Activated naive CD8-positive, alpha-beta T cell (primary cell): ENCODE measurements at regions not wholly inside any gene's neighbourhood (a gene's known extent, or its start where the extent isn't known, plus 50 kb on each side); places are given as distances from the start of the nearest gene placed in this dataset.

Source experiments
- H3K27ac Mint-ChIP-seq: one replicate; pipeline ENCODE4 v1.8.0; 2021; ENCODE audit warnings: mixed read lengths
- H3K27me3 Mint-ChIP-seq: one replicate; pipeline ENCODE4 v1.8.0; 2021; ENCODE audit warnings: mixed read lengths
- H3K36me3 Mint-ChIP-seq: one replicate; pipeline ENCODE4 v1.8.0; 2021; ENCODE audit warnings: mixed read lengths
- H3K4me1 Mint-ChIP-seq: one replicate; pipeline ENCODE4 v1.8.0; 2021; ENCODE audit warnings: low read depth, mixed read lengths
- H3K4me3 Mint-ChIP-seq: one replicate; pipeline ENCODE4 v1.8.0; 2021; ENCODE audit warnings: mild to moderate bottlenecking, mixed read lengths
- H3K9me3 Mint-ChIP-seq: one replicate; pipeline ENCODE4 v1.8.0; 2021; ENCODE audit warnings: low read depth, mixed read lengths

DNA sequence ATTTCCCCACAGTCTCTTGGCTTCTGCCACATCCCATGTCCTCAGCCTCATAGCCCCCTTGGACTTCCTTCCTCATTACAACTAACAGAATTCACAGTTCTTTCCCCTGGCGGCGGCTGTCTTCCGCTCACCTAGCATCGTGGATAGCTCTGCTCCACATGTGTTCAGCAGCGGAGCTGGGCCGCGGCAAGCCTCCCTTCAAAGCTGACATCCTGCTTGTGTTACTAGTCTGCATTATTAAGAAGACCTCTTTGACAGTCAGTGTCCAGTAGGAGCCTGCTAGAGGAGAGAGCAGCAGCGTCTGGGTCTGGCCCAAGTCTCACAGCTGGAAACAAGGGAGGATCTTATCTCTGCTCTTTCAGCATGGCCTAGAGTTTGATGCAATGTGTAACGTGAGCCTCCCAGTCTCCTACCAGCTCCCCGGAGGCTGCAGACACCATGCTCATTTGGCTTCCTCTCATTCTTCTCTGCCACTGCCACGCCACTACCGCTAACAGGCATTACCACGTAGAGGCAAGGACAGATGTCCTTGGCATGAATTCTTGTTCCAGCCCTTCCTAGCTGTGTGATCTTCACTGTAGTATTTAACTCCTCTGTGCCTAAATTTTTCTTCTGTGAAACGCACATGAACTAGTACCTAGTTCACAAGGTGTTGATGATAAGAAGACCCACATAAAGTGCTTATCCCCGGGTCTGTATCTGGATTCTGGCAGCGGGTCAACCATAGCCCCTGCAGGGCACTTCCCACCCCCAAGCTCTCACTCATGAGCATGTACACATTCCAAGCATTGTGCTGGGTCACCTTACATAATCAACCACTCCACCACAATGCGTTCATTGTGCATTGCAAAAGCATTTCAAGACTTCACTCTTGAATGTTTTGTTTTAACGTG, 107.1 kb upstream of the BACH2 start:
- Mint-ChIP-seq H3K27ac (peak overlapping the region; percentile 79), H3K36me3 (no peaks in the 10 kb centered on the region), H3K27me3 (no peaks in the 10 kb centered on the region), H3K4me3 (no peak overlapping the region), H3K9me3 (no peaks in the 10 kb centered on the region), H3K4me1 (peaks cover 63% of the 10 kb centered on the region)

DNA sequence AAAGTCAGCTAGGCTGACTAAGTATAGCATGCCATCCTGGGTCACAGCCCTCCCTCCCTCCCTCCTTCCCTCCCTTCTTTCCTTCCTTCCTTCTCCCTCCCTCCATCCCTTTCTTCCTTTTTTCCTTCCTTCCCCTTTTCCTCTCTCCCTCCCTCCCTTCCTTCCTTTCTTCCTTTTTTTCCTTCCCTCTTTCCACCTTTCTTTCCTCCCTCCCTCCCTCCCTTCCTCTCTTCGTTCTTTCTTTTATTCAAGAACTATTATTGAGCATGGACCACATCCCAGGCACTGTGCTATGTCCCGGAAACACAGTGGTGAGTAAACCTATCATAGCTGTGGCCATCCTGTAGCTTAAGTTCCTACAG, 106.2 kb upstream of the BACH2 start:
- H3K9me3 Mint-ChIP-seq = no peaks in the 10 kb centered on the region
- H3K4me1 Mint-ChIP-seq = peaks cover 71% of the 10 kb centered on the region
- H3K4me3 Mint-ChIP-seq = no peak overlapping the region
- no peaks in the 10 kb centered on the region for H3K27me3 Mint-ChIP-seq
- no peaks in the 10 kb centered on the region for H3K36me3 Mint-ChIP-seq
- H3K27ac Mint-ChIP-seq = peak overlapping the region; percentile 93

DNA sequence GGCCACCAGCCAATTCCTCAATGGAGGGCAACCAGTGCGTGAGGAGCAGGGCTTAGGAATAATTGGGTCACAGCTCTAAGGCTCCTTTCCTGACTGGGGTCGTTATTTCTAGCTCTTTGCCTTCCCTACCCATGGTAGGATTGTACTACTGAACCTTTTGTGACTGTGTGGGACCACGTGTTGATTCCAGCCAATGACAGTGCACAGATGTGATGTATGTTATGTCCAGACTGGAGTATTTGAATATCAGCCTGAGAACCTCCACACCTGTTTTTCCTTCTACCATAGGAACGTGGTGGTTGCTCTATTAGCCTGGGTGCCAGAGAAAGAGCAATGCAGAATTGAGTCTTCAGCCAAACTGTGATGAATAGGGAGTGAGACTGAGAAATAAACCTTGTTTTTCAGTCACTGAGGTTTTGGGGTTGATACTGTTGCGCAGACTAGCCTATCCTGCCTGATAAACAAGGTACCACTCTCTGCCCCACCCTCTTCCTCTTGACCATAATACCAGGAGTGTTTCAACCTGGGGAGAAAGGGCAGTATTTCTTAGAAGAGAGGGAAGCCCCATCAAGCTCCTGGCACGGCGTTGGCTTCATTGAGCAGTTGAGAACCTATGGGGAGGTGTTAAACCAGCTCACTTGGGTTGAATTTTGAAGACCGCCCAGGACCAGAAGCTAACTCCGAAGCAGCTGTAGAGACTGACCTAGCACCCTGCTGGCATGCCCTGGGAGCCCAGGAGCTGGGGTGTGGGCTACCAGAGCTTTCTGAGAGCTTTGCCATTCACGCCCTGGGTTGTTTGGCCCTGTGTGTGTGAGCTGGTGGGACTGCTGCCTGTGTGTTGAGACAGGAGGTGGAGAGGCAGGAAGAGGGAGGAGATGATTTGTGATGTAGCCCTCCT, 105.5 kb upstream of the BACH2 start:
- Mint-ChIP-seq H3K27ac (peak overlapping the region; percentile 93), H3K4me3 (peak overlapping the region; percentile 51), H3K4me1 (peaks cover 74% of the 10 kb centered on the region), H3K27me3 (no peaks in the 10 kb centered on the region), H3K9me3 (no peaks in the 10 kb centered on the region), H3K36me3 (no peaks in the 10 kb centered on the region)

DNA sequence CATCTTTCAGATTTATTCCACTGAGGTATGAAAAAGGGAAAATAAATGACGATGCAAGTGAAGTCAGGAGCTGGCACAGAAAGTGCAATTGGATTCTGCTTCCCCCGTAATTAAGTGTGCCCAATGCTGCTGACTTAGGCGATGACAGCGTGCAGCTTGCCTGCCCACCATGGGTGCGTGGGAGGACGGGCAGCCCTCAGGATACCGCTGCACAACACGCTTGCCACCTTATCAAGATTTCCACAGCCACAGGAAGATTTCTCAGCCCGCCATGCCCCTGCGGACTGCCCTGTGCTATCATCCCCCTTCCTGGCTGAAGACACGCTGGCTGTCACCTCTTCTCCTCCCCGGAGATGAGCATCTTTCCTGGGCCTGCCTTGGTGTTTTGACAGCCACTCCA, 103.3 kb upstream of the BACH2 start:
- Mint-ChIP-seq H3K27ac (peak overlapping the region; percentile 95), H3K27me3 (no peaks in the 10 kb centered on the region), H3K4me1 (peaks cover 83% of the 10 kb centered on the region), H3K36me3 (no peaks in the 10 kb centered on the region), H3K4me3 (peak overlapping the region; percentile 15), H3K9me3 (no peaks in the 10 kb centered on the region)

DNA sequence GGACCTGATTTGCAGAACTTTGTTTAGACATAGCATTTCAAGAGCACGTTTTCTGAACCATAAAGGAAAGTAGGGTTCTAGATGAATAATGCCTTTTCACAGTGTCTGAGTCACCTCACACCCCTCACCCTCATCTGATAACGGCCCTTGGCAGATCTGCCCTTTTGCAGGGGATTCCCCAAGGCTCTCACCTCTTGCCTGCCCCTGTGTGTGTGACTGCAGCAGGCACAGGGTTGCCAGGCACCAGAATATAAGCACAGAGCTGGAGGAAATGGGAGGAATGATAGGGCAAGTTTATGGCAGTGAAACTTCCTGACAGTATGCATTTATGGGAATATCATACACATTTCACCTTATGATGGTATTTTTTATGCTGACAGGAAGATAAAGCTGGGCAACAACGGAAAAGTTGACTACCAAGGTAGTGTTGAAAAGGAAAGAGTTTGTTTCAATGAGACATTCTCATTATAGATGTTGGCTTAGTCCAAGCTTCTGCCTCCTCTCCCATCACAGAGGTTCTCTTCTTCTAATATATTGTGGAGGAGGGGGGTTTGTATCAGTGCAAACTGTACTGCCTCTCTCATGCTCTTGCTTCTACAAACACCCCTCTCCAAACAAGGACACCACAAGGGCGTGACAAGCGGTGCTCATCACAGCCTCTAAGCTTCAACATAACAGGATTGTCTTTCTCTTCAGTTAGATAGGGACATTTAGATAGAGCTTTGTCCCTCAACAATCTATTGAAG, 101.5 kb upstream of the BACH2 start:
- H3K27ac Mint-ChIP-seq = peak overlapping the region; percentile 95
- no peaks in the 10 kb centered on the region for H3K9me3 Mint-ChIP-seq
- peak overlapping the region; percentile 68 for H3K4me3 Mint-ChIP-seq
- H3K27me3 Mint-ChIP-seq = no peaks in the 10 kb centered on the region
- H3K36me3 Mint-ChIP-seq = no peaks in the 10 kb centered on the region
- H3K4me1 Mint-ChIP-seq = peaks cover 86% of the 10 kb centered on the region

DNA sequence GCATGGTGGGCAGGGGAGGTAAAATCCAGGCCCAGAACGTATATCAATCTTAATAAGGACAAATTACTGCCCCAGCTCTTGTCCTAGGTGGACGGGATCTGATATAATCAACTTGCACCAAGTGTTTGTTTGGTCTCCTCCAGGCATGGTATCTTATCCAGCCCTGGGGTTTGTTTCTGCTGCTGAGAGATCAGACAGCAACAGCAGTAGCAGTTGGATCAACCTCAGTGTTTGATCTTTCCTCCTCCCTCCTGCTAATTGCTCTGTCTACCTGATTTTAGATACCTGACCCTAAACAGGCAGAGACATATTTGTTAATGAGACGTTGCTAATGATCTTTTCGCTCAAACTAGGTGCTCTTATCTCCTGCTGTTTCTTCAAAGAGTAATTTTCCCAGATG, 100.4 kb upstream of the BACH2 start:
- no peaks in the 10 kb centered on the region for H3K36me3 Mint-ChIP-seq
- H3K27ac Mint-ChIP-seq = peak overlapping the region; percentile 95
- peak overlapping the region; percentile 68 for H3K4me3 Mint-ChIP-seq
- H3K27me3 Mint-ChIP-seq = no peaks in the 10 kb centered on the region
- peaks cover 83% of the 10 kb centered on the region for H3K4me1 Mint-ChIP-seq
- no peaks in the 10 kb centered on the region for H3K9me3 Mint-ChIP-seq

DNA sequence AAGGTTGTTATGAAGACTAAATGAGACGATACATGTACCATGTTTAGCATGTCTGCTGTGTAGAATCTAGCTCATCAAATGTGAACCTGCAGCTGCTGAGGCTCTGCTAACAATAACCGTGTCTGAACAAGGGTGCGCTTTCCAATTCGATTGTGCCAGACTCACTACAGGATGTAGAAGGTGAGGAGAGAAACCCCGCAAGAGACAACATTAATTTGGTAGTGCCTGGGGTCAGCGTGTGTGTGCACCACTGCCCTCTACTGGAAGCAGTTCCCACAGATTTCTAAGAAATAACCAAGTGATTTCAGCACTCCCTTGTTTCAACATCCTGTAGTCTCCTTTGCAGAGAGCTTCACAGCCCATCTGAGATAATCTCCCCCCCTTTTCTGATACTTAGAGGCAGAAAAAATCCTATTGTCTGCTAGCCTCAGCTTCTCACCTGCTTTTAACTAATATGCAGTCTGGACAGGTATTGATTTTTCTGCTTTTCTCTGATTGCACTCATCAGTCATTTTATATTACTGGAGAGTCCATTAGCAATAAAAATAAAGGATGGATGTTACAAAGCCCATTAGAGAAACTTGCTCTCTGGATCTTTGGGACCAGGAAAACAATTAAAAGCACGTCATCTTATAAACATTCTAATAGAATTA, 96.7 kb upstream of the BACH2 start:
- Mint-ChIP-seq H3K36me3 (no peaks in the 10 kb centered on the region), H3K4me1 (peaks cover 62% of the 10 kb centered on the region), H3K27ac (peak overlapping the region; percentile 54), H3K27me3 (no peaks in the 10 kb centered on the region), H3K4me3 (peak overlapping the region; percentile 51), H3K9me3 (no peaks in the 10 kb centered on the region)

DNA sequence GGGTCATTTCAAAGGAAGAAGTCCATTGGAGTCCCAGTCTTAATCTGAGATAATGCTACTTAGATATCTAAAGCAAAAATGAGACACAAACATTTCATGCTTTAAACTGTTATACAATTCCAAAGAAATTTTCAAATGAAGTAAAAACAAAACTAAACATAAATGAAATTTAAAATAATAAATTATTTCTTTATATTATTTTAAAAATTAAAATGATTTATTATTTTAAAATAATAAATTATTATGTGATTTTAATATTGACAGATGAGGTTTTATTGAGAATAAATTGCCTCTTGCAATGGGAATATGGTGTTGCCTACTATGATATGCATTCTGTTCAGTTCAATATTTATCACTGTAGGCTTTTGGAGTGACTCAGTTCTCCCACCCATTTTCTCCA, 93.7 kb upstream of the BACH2 start:
- no peaks in the 10 kb centered on the region for H3K27me3 Mint-ChIP-seq
- H3K36me3 Mint-ChIP-seq = no peaks in the 10 kb centered on the region
- H3K27ac Mint-ChIP-seq = no peak overlapping the region
- no peaks in the 10 kb centered on the region for H3K9me3 Mint-ChIP-seq
- H3K4me1 Mint-ChIP-seq = peaks cover 39% of the 10 kb centered on the region
- H3K4me3 Mint-ChIP-seq = no peak overlapping the region

DNA sequence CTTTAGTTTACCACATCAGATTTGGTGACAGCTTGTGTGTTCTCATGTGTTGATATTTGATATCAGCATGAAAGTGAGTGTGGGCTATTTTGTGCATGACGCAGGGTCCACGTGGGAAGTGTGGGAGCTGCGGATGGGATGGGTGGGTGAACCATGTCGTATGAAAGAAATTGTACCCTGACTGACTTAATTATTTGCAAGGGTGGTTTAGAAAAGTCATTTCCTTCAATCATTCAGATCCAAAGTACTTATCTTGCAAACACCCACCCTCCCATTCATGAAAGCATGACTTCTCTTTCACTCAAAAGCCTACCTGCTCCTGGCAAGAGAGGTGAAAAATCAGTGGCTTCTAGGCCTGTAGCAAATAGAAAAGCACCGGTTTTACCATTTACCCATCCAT, 91.8 kb upstream of the BACH2 start:
- Mint-ChIP-seq H3K36me3 (no peaks in the 10 kb centered on the region), H3K27ac (peak overlapping the region; percentile 38), H3K27me3 (no peaks in the 10 kb centered on the region), H3K4me1 (peaks cover 35% of the 10 kb centered on the region), H3K4me3 (no peak overlapping the region), H3K9me3 (no peaks in the 10 kb centered on the region)

DNA sequence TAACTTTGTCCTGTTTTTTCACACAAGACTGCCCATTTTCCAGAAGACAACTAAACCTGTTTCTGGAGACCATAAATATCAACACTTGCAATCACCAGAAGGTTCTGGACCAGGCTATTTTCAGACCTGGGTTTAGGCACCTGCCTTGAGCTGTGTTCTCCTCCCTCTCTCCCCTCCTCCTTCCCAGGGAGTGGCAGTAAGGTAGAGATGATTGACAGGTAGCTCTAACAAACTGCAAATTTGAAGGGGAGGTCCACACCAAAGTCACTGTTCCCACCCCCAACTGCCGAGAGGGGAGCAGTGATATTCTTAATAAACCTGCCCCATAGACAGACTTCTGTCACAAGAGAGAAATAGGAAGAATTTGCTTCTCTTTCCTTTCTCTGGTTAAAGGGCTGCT, 91.2 kb upstream of the BACH2 start:
- Mint-ChIP-seq H3K27ac (peak overlapping the region; percentile 38), H3K36me3 (no peaks in the 10 kb centered on the region), H3K4me1 (peaks cover 34% of the 10 kb centered on the region), H3K27me3 (no peaks in the 10 kb centered on the region), H3K4me3 (no peak overlapping the region), H3K9me3 (no peaks in the 10 kb centered on the region)

DNA sequence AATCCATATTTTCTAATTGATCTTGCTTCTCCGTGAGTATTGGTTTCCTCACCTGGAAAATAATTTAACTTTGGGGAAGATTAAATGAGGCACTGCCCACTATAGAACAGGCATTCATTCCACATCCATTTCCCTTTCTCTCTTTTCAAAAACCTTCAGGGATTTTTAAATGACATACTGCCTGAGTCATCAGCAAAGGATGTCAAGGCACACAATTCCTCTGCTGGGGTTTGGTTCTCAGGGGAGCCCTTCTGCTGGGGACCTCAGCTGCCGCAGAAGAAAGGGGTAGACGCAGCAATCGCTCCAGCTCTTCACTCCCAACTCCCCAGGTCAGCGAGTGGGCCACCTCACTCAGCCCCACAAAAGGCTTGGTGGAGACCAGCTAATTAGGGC, 90.7 kb upstream of the BACH2 start:
- no peak overlapping the region for H3K4me3 Mint-ChIP-seq
- H3K4me1 Mint-ChIP-seq = peaks cover 37% of the 10 kb centered on the region
- no peaks in the 10 kb centered on the region for H3K27me3 Mint-ChIP-seq
- no peaks in the 10 kb centered on the region for H3K36me3 Mint-ChIP-seq
- H3K27ac Mint-ChIP-seq = no peak overlapping the region
- no peaks in the 10 kb centered on the region for H3K9me3 Mint-ChIP-seq

DNA sequence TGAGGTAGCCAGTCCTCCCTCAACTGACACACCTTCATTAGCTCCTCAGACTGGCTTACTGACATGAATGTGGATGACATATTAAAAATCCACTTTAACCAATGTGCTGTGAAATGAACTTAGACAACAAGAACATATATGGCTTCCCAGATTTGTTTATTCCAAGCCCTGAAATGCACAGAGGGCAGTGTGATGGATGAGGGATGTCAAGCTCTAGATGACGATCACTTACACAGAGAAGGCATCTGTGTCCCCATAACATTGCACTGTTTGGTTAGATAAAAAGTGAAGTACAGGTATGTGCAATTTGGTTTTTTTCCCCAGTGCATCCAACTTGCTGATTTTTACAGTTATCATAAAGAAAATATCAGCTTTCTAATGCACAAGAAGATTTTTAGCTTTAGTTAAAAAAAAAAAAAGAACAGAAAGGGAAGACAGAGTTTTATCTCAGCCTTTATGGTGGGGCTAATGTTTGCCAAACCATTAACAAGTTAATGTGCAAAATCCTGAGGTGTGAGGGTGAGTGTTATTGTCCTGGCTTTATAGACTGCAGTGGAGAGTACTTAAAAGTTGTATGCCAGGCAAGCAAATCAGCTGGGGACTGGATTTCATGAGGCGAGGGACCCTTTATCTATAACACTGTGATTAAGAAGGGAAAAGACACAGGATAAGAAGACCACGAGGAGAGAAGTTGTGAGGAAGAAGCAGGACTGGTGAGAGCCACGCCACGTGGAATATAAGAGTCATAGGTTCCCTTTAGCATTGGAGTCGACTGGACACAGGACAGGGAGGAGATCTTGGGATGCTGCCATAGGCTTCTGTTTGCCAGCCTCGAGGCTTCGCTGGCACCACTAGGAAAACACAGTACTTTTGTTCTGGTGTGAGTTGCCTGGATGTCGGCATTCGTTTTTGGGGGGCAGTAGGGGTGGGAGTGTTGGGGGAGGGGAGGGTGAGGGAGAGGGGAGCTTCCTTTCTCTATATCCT, 90.0 kb upstream of the BACH2 start:
- Mint-ChIP-seq H3K4me3 (no peak overlapping the region), H3K9me3 (no peaks in the 10 kb centered on the region), H3K36me3 (no peaks in the 10 kb centered on the region), H3K27ac (no peak overlapping the region), H3K27me3 (no peaks in the 10 kb centered on the region), H3K4me1 (peaks cover 40% of the 10 kb centered on the region)

DNA sequence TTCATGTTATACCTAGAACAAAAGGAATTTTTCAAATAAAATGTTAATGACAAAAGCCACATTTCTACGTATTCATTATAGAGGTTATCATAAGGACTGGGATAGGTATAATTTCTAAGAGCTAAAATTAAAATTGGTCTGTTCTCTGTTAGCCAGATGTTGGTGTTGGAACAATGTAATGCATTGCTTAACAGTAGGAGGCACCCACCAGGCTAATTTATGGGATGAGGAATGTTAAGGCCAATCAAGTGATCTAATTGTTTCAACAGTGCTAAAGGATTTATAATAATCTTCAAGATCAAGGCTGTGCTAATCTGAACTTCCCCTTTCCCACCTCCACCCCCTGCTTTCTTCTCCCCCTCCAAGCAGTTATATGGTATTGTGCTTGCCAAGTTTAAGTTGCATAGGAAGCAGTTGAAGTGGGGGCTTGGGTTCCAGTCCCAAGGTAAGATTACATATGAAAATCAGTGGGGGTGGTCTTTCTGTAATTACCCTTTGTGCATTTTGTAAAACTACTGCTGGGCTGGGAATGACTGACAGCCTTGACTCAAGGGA, 89.2 kb upstream of the BACH2 start:
- Mint-ChIP-seq H3K27ac (no peak overlapping the region), H3K9me3 (no peaks in the 10 kb centered on the region), H3K27me3 (no peaks in the 10 kb centered on the region), H3K4me1 (peaks cover 41% of the 10 kb centered on the region), H3K36me3 (no peaks in the 10 kb centered on the region), H3K4me3 (no peak overlapping the region)
